Choroid plexus epithelial cell (primary cell): ENCODE measurements at regions not wholly inside any gene's neighbourhood (a gene's known extent, or its start where the extent isn't known, plus 50 kb on each side); places are given as distances from the start of the nearest gene placed in this dataset.

Experiments
- DNase-seq: peaks from one replicate; pipeline ENCODE4 v3.0.0-alpha.2; 2010; ENCODE audit warnings: low read depth
- H3K4me3 ChIP-seq: 2 replicates; pipeline ENCODE4 v1.5.1; 2011; ENCODE audit warnings: low read depth, mild to moderate bottlenecking, control low read depth, low read length, moderate library complexity
- TF ChIP-seq, protein P1 (sequence below): conservative IDR thresholded peaks from 2 replicates; pipeline ENCODE4 v1.5.1; 2011; ENCODE audit warnings: low read depth, mild to moderate bottlenecking, control low read depth, inconsistent platforms, low read length, moderate library complexity

GRCh38 chr2:236335696-236336574 is 71.7 kb upstream of the ASB18 start:
- no peak for DNase-seq
- TF ChIP-seq, protein P1, sequence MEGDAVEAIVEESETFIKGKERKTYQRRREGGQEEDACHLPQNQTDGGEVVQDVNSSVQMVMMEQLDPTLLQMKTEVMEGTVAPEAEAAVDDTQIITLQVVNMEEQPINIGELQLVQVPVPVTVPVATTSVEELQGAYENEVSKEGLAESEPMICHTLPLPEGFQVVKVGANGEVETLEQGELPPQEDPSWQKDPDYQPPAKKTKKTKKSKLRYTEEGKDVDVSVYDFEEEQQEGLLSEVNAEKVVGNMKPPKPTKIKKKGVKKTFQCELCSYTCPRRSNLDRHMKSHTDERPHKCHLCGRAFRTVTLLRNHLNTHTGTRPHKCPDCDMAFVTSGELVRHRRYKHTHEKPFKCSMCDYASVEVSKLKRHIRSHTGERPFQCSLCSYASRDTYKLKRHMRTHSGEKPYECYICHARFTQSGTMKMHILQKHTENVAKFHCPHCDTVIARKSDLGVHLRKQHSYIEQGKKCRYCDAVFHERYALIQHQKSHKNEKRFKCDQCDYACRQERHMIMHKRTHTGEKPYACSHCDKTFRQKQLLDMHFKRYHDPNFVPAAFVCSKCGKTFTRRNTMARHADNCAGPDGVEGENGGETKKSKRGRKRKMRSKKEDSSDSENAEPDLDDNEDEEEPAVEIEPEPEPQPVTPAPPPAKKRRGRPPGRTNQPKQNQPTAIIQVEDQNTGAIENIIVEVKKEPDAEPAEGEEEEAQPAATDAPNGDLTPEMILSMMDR = no peak
- H3K4me3 ChIP-seq = no peak overlapping the region

DNA sequence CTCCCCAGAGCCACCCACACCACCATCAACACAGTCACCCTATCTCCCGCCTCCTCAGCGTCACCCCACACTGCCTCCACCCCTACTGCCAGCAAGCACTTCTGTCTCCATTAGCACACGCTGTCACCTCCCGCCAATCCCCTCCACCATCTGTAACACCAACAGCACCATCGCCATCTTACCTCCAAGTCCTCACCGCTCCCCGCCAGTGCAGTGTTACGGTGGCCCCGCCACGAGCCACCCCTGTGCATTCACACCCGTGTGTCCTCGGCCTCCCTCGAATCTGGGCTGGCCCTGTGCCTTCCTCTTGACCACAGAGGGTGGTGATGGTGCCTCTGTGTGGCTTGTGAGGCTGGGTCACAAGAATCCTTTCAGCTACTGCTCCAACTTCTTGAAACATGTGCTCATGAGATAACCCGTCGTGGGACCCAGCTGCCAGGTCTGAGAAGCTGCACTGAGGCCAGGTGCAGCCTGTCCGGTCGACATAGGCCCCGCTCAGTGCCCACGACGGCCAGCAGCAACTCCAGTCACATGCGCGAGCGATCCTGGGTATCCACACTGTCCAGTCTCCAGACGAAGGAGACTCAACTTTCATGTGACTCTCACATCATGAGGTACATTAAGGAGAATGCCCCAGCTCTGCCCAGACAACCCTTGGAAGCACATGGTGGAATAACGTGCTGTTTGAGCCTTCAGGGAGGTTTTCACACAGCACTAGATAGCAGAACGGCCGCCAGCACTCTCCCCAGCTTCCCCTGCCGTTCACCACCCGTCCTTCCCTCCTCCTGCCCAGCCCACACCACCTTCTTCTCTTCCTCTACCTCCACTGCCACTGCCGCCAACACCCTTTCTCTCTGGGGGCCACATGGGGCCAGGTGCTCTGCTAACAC is 72.6 kb upstream of the ASB18 start:
- H3K4me3 ChIP-seq = no peak overlapping the region
- DNase-seq = no peak
- TF ChIP-seq, protein P1 = no peak

GRCh38 chr2:236337465-236338325 is 73.5 kb upstream of the ASB18 start:
- TF ChIP-seq, protein P1 = no peak
- DNase-seq = no peak
- no peak overlapping the region for H3K4me3 ChIP-seq

- TF ChIP-seq, protein P1 = no peak
- H3K4me3 ChIP-seq = no peak overlapping the region
- DNase-seq = peak; percentile 45
These were observed 74.4 kb upstream of the ASB18 start for GRCh38 chr2:236338495-236339184.

- TF ChIP-seq, protein P1 = no peak
- DNase-seq = no peak
- H3K4me3 ChIP-seq = no peak overlapping the region
These were observed 76.0 kb upstream of the ASB18 start for GRCh38 chr2:236340251-236340650.

DNA sequence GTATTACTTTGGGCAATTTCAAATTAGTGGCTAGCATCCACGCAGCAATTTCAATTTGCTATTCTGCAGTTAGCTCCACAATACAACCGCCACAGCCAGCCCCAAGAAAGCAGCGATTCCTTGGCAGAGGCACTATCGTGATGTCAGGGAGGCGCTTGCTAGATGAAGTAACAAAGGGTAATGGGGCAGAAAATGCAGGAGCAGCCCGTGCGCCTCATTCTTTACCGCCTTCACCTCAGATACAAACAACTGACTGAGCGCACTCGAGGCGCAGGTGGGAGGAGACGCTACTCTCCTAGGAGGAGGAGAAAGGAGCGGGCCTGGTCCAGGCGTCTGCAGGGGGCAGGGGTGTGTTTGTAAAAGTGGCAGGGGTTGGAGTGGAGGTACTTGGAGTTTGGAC is 76.9 kb upstream of the ASB18 start:
- TF ChIP-seq, protein P1 = no peak
- no peak for DNase-seq
- no peak overlapping the region for H3K4me3 ChIP-seq
